ENCODE measurements at regions not wholly inside any gene's neighbourhood (a gene's known extent, or its start where the extent isn't known, plus 50 kb on each side); places are given as distances from the start of the nearest gene placed in this dataset.
"Not testable (repeated sequence)": the region's sequence is repeated elsewhere in the genome, so short reads cannot be mapped to it uniquely, and the experiment has no call there.

GRCh38 chr10:47609311-47609710 lies 85.9 kb upstream of the AGAP9 start:
- not testable (repeated sequence) for TF ChIP-seq POLR2A, CTCF (IDR thresholded peaks at IDR 0.05)
